Non-pigmented ciliary epithelial cell (primary cell): ENCODE measurements at regions not wholly inside any gene's neighbourhood (a gene's known extent, or its start where the extent isn't known, plus 50 kb on each side); places are given as distances from the start of the nearest gene placed in this dataset.

Source experiments
- DNase-seq: peaks from one replicate; pipeline ENCODE4 v3.0.0-alpha.2; 2010; ENCODE audit warnings: low read depth

DNA sequence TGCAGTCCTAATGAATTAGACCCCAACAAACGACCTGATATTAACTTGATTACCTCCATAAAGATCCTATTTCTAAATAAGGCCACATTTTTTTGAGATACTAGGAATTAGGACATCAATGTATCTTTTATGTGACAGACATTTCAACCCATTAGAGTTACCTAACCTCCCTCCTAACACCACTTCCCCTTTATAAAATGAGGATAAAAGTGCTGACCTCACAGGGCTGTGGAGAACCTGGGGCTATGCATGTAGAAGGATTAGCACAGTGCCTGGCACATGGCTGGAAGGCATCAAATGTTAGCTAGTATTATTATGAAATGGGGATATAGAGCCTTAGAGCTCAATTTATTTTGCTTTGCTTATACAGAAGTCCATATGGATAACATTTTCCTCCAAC is 53.5 kb upstream of the LRRN1 start:
- no peak for DNase-seq

DNA sequence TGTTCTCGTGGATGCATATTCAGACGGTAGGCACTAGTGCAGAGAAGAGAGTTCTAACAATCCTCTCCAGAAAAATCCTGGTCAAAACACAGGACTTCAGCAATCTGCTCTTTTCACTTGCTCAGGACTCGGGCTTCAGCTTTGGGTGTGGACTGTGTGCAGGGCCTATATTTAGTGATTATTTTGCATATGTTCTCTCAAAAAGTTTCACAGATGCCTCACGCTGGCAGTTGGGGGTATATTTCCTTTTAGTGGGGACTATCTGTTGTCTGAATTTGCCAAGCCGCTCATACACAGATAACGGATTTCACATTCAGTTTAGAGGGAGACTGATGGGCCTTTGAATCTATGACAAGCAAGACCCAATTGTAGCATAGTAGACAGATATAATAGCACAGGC is 54.4 kb upstream of the LRRN1 start:
- no peak for DNase-seq

DNA sequence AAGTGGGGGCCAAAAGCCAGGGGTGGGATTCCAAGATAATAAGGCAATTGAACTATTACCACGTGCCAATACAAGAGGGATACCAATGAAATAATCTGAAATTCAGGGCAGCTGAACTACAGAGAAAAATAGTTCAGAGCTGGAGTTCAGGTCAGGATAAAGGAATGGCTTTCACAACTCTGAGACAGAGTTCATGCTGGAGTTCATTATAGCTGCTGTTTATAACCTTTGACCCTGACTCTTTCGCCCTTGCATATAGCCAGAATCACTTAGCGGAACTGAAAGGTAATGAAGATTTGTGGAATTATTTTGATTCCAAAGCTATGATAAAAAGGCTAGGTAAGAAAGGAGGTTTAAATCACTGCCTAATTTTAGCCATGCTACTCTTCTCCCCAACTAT is 55.5 kb upstream of the LRRN1 start:
- DNase-seq, result no peak

DNA sequence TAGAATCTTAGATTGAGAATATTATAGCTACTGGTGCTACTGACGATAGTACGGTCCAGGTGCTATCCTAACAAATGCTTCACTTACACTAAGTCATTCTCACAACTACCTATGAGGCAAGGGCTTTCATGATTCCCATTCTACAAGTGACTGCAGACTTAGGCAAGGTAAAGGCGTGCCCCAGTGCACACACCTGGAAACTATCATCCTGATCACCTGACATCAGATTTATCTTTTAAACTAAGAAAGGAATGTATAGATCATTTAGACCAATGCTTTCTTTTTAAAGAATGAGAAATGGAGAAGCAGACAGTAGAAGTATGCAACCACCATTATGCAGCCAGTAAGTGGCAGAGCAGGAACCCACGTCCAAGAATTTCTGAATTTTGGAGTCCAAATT is 59.2 kb upstream of the LRRN1 start:
- no peak for DNase-seq

DNA sequence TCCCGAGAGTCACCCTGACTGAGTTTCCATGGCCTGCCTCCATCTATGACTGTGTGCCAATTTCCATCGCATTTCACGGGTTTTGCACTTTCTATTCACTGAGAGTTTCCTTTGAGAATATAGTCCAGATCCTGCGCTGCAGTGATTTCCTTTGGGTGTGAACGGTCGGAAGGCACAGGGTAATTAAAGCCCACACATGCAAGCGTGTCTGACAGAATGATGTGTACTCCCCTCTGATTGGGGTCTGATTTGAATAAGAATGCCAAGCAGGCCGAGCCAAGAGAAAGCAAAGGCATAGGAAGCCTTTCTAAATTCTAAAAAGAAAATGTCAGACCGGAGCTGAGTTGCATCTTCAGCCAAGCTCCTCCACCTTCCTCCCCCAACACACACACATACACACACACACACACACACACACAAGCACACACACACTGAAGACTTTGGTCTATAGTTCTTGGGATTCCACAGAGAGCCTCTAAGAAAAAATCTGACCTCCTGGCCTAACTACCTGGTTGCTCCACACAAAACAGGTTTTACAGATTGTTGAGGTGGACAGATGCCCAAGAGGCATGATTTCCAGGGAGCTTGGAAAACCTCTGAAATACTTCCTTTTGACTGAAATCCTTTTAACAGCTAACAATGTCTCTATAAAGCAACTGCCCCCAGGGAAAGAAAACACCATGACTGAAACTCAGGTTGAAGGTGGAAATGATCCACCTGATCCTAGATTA is 59.7 kb upstream of the LRRN1 start:
- no peak for DNase-seq

DNA sequence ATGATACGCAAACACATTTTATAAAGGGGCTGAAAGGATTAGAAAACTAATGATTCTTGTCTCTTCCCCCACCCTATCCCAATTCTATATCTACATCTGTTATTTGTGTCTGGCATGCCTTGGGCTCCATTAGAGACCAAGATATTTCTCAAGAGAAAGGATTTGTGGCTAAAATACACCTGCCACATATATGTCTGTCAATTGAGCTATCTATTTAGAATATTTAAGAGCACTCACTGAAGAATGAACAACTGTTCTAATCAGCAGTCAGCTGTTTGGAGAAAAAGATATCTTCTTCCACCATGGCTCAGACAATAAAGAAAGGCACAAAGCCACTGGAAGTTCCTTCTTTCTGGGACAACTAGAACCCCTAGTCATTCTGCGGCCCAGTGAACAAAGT is 61.7 kb upstream of the LRRN1 start:
- no peak for DNase-seq

DNA sequence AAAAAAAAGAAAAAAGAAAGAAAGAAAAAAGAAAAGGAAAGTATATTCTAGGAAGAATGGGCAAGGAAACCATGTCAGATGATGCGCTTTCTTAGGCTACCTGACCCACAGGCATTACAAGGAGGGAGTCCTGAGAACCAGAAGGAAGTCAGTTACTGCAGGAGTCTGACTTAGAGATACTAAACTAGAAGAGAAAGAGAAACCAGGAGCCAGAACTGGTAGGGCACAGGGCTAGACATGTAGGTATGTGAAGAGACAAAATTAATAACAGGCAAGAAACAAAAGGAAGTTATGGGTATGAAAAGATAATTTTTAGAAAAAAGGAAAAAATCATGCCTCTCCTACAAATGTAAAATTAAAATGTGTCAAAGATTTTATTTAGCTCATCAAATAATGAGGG is 63.3 kb upstream of the LRRN1 start:
- no peak for DNase-seq

DNA sequence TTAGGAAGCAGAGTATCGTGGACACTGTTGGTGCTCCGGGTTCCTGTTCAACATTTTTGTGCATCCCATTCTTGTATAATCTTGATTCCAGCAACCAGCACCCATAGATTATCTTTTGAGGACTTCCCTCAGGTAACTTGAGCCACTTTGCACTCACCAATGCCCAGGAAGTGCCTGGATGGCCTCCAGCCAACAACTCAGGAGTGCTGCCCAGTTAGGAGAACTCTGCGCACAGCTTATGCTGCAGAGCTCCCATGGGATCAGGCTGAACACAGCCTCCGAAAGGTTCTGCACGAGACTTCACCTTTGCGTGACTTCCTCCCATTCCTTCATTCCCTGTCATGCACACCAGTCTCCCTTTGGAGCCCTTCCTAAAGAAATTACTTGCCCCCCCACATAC is 64.3 kb upstream of the LRRN1 start:
- no peak for DNase-seq

DNA sequence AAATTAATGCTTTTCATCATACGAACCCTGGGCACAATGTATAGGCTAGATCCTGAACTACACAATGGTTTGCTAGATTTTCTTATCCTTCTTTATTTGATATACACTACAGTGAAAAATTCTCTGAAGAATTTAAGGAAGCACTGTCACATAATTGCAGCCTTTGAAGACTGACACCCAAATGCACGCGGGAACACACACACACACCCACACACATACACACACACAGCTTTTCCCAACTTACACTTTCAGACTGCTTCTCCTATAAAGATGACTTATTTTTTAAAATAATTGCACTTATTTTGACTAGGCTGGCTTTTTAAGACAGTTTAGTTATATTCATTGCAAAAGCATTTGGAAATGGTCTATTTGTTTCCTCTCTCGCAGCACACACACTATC is 70.0 kb upstream of the LRRN1 start:
- no peak for DNase-seq

DNA sequence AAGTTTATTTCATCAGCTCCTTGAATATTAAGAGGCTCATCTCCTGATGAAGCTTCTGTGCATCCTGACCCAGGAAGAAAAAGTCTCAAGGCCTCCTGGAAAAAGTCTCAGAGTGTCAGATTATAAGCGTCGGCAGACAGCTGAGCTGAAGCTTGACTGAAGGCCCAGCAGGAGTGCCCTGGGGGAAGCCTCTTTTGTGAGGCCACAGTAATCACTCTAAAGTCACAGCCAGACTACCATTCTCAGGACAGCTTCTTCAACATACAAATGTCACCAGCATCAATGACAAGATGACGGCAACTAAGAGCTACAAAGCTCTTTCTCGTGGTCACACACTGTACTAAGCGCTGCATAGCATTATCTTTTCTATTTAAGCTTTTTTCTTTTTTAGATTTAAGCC is 72.7 kb upstream of the LRRN1 start:
- DNase-seq, result no peak

DNA sequence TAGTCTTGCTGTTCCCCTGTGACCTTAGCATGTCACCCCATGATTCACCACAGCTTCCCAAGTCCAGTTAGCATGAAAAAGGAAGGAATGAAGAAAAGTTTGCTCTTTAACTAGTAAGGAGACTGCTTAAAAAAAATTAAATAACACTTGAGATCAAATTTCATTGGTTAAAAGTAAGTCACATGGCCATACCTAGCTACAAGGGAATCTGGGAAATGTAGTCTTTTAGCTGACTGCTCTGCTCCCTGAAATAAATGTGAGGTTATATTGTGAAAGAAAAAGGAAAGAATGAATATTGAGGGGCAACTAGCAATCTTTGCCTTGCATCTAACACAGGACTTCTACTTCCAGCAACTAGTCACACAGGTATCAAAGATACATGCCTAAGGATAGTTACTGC is 84.7 kb upstream of the LRRN1 start:
- no peak for DNase-seq

DNA sequence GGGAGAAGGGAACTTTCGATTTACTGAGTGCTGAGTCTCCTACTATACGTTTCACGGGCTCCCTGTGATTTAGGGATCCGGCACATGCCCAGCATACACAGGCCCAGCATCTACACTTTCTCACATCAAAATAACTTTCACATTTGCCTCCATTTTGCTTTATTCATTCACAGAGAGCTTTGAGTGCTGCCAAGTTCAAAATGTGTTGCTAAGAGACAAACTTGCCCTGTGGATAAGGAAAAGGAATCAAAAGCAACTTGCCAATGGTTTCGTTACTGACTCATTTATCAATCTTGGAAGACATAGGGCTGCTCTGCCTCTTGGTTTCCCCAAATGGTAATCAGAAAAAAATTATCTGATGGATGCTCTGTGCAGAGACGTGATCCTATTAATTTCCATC is 86.3 kb upstream of the LRRN1 start:
- no peak for DNase-seq

DNA sequence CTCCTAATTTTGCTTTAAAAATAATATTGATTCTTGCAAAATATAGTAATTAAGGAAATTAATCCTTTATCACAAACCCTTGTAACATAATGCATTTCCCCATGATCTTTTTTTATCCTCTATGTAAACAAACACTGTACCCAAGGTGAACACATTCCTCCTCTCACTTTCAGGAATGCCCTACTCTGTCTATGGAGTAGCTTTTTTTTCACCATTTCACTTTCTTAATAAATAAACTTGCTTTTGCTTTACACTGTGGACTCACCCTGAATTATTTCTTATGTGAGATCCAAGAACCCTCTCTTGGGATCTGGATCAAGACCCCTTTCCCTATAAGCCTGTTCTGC is 90.5 kb upstream of the LRRN1 start:
- DNase-seq, result no peak

DNA sequence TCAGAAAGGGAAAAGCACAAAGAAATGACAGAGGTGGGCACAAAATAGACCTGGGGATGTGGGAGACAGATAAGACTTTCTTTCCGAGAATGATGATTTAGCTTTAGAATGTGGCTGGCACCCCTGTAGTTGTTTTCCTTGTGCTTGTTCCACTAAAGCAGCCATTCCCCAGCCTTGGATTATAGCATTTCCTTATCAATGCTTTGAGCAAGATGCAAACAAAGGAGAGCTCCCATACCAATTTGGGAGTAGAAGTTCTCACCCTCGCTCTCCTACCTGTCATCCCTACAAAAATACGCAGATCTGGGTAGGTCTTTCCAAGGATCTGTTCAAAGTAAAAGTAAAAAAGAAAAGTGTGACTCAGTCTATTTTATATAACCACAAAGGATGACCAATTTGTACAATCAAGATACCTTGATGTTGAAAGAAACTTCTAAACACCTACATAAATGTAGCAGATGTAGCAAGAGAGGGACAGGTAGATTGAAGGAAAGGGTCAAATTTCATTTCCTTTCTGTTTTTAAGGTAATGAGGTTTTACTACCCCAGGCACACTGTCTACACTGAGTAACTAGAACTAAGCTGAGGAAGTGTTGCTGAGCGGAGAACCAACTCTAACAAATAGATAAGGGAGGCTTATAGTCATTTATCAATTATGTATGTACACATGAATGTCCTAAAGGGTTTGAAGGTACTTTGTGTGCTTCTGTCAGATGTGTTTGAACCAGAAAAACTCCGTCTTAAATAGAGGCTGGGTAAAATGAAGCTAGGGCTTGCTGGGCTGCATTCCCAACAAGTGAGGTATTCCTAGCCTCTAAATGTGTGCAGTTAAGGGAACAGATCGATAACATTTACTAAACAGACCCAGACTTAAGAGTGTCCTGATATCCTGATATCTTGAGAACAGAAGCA is 91.1 kb upstream of the LRRN1 start:
- DNase-seq, result no peak

DNA sequence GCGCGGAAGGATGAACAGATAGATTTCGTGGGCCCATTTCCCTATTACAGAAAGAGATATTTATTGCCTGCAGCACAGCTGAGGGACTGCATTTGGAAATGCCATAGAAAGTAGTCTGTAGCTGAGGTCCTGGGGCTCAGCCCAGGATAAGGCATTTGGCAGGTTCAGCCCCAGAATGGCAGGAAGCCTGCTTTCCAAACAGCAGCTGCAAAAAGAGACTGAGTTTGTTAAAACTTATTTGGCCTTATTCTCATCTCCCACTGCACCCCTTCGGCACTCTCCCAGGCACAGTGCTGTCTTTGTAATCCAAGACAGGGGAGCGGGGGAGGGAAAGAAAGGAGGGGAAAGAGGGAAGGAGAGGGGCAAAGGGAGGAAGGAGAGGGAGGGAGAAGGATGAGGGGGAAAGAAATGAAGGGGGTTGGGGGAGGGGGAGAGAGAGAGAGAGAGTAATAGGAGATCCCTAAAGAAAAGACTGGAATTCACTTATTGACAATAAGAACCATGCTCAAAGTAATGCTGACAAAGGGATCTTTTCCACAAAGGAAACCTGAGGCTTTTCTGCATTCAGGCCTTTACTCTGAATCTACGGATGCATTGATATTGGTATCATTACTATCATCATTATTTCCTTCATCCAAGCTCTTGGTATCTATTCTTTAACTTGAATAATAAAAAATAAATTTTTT is 94.0 kb upstream of the LRRN1 start:
- DNase-seq, result no peak

DNA sequence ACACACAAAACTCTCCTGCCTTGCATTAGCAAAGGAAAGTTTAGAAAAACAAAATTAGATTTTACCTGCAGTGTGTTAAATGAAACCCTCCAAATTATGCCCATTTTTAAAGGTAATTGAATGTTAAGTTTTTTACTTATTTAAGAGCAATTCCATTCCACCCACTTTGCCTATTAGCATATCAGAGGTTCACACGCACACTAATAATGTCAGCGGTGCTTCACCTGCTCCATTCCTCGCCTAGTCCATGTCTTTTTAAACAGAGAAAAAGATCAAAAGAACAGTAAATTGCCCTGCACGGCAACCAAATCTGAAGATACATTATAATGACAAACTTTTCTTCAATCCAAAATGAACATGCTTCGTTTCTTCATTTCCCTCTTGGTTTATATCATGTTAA is 97.3 kb upstream of the LRRN1 start:
- DNase-seq, result no peak

DNA sequence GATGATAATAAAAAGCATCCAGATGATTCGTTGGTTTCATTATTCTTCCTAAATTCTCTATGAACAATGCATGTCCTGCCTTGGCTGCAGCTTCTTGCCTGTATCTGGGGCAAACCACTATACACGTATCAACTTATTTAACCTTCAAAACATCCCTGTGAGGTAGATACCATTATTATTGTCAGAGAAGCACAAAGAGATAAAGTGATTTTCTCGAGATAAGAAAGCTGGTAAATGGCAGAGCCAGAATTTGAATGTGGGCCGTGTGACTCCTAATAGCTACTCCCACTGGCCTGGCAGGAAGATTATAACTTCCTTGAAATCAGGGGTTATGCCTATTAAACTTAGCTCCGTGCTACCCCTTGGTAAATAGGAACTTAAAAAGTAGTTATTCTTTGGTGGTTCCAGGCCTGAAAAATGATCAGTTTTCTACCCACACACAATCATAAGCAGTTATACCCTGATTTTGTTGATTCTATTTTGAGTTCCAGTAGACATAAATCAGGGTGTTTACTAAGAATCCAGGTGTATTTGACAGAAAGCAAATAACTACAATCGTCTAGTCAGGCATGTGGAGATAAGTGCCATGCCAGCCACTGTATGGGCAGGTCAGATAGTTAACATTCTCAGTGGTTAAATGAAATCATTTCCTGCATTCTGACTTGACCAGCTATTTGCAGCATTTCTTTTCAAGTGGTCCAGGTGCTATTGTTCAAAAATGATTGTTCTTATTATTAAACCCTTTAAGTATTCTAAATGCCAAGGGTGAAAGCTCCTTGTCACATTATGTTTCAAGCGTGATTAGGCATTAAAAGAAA is 99.2 kb upstream of the LRRN1 start:
- DNase-seq, result no peak

DNA sequence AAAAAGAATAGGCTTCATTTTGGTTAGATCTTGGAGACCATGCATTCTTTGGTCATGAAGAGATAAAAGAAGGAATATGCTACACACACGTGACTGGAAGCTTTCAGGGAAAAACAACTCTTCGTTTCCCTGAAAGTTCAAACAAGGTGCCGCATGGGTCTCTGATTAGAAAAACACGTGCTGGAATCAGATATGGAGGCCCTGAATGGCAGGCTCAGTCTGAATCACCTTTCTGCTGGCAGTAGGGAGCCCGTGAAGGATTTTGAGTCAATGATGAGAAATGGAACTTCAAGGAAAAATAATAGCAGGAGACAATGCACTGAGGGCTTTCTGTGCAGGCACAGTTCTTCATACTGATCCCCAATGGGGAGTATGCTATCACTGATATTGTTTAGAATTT is 99.8 kb upstream of the LRRN1 start:
- DNase-seq, result no peak

DNA sequence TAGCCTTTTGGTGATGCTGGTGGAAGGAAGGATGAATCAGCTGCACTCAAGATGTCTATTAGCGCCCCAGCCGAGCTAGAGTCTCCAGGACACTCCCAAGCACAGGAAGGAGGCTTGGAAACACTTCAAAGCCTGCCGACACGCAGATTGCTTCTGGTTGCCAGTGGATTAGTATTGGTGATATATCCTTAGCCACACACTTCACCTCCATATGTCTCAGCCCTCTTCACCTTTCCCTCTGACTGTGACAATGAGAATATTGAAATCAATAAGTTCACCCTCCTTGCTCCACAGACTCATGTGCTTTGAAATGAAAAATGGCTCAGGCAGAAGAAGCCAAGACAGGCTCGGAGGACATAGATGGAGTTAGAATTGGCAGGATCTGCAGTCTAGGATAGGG is 102.9 kb upstream of the LRRN1 start:
- no peak for DNase-seq

DNA sequence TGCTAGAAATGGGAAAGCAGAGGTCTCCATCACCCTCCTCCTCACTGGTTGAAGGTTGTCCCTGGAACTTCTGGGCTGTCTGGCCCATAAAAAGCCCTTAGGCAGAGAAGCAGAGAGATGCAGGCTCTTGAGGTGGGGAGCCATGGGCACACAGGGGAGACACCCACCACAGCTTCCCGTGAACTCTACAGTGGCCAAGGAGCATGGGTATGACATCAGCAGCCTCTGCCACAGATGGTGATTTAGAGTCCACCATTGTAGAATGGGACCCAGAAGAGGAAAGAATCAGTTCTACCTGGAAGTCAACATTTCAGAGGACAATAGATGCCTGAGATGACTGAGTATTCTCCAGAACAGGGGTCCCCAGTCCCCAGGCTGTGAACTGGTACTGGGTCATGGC is 105.6 kb upstream of the LRRN1 start:
- DNase-seq, result no peak

DNA sequence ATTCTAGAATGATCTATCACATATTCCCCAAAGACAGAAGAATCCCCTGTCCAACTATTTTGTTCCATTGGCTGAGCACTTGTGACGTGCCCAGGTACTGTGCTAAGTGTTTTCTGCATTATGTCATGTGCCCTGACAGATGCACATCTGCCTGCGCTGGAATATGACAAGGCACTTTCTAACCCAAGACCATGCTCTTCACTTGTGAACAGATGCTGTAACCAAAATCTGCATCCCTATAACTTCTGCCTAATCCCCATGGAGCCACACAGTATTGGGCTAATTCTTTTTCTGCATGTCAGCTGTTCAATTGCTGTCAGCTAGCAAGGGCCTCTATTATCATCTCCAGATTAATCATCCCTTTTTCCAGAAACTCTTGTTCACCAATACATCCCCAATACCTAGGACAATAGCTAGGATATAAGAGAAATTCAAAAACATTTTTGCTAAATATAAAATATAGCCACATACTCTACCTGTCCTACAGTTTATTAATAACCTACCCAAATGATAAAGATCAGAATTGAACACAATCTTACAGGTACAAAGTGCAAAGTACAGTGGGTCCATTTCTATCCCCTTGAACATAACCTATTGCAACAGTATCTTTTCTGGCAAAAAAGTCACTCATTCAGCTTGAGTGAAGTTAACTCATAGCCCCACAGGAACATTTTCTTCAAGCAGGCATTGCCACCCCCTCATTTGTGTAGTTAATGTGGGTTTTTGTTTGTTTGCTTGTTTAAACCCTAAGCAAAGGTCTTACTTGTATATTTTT is 109.4 kb upstream of the LRRN1 start:
- DNase-seq, result no peak
